ENCODE measurements at regions not wholly inside any gene's neighbourhood (a gene's known extent, or its start where the extent isn't known, plus 50 kb on each side); places are given as distances from the start of the nearest gene placed in this dataset.
A peak's percentile ranks its signal among the peaks of the same experiment; 100 is the strongest.

DNA sequence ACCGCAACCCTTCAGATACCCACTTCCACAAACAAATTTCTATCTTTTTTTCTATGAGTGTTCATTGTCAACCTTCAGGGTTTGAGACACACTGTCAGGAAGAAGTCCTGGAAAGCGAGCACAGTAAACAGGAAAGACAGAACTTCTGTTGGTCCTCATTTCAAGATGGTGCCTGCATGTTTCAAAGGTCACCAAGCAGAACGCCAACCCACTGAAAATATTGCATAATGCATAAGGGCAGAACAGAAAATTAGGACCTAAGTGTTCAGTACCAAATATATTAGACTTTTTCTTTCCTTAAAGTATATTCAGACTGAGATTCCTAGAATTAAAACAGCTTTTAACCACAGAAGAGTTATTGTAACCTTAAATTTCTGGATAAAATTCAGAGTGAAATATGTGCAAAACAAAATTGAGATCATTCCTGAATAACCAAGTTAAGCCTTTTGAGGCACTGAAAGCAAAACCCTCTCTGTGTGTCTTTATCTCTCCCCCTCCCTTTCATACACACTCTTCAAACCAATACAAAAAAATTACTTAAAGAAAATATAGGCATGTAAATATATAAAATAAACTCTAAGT, 387.8 kb upstream of the THBS1 start:
- Histone ChIP-seq H3K4me1 (replicated peaks in 1 of 2) (no peaks in the 10 kb centered on the region), H3K4me3 (no peak overlapping the region), H3K27ac (no peak overlapping the region)
- no peak for ATAC-seq (replicated peaks in 6 of 8)
- WGBS, 10 experiments: 48 to 100% (median 92%) methylated on average over 2 to 3 of the region's 3 CpGs
- in situ Hi-C loops (cut with MboI; ENCODE audit: low pct_unique_long_range_greater_than_20kb in 2 of 9, low sequenced_read_pairs in 9 of 9, unreplicated experiment in 9 of 9): loop anchor here in 1 of 9 experiments (25.0 kb wide), 1 partner anchor 394 kb away; the partner anchor contains the start of gene THBS1

DNA sequence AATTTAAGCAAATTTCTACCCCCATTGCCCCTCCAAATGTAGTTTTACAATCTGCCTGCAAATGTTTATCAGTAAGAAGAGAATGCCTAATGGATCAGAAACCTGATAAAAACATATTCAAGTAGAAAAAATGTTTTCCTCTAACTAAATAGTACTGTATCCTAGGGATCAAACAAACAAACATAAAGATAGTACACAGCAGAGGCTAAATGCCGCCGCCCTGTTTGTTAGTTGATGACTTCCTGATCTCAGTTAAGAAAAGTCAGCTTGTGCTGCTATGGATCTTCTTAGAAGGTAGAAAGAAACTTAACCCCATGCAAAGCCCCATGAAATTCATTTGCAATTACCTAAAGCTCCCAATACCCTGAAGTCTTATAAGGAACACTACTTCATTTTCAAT, 387.3 kb upstream of the THBS1 start:
- Histone ChIP-seq H3K4me3 (no peak overlapping the region), H3K4me1 (replicated peaks in 1 of 2) (peaks cover 0 to 2% of the 10 kb centered on the region in 2 donors), H3K27ac (no peak overlapping the region)
- in situ Hi-C loops (cut with MboI; ENCODE audit: low pct_unique_long_range_greater_than_20kb in 2 of 9, low sequenced_read_pairs in 9 of 9, unreplicated experiment in 9 of 9): loop anchor here in 1 of 9 experiments (25.0 kb wide), 1 partner anchor 394 kb away; the partner anchor contains the start of gene THBS1
- 86 to 100% (median 100%) methylated on average over 1 to 2 of the region's 2 CpGs; no CpG with 5 or more reads in 5 of the 10 experiments for WGBS, 10 experiments
- peak in 3 of 8 experiments; percentile 32 to 35 (median 33) for ATAC-seq (replicated peaks in 6 of 8)

DNA sequence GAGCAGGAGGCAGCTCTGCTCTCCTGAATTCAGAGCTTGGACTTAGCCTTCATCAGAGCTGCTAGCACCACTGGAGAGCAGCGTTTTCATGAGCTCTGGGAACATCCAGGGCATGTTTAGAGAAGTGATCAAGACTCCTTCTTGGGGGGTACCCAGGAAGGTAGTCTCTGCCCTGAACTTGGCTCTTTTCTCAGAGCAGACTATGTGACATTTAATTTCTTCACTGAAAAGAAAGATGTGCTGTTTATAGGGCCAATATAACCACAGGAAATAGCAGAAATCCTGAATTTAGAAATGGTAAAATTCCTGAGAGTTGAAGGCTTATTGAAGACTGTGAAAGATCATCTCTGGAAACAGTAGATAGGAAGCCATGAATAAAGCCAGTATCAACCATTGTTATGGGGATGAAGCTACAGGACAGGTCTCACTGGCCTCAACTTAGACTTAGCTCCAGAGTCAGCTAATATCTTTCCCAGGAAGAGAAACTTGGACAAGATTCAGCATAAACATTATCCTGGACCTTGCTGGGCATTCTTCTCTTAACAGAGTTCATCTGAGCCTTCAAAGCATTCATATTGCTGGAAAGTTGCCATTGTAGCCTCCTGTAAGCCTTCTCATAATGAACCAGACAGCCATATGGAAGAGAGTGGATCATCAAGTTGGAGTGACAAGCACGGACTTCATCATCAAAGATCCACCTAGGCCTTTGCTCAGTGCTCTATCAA, 386.6 kb upstream of the THBS1 start:
- WGBS, 10 experiments: 60 to 100% (median 91%) methylated on average over 1 to 2 of the region's 2 CpGs; no CpG with 5 or more reads in 2 of the 10 experiments
- no peak for ATAC-seq (replicated peaks in 6 of 8)
- H3K4me1 ChIP-seq (replicated peaks in 1 of 2): peaks cover 6 to 9% of the 10 kb centered on the region in 2 donors
- H3K27ac ChIP-seq: no peak overlapping the region
- in situ Hi-C loops (cut with MboI; ENCODE audit: low pct_unique_long_range_greater_than_20kb in 2 of 9, low sequenced_read_pairs in 9 of 9, unreplicated experiment in 9 of 9): loop anchor here in 1 of 9 experiments (25.0 kb wide), 1 partner anchor 393 kb away; the partner anchor contains the start of gene THBS1
- no peak overlapping the region for H3K4me3 ChIP-seq

DNA sequence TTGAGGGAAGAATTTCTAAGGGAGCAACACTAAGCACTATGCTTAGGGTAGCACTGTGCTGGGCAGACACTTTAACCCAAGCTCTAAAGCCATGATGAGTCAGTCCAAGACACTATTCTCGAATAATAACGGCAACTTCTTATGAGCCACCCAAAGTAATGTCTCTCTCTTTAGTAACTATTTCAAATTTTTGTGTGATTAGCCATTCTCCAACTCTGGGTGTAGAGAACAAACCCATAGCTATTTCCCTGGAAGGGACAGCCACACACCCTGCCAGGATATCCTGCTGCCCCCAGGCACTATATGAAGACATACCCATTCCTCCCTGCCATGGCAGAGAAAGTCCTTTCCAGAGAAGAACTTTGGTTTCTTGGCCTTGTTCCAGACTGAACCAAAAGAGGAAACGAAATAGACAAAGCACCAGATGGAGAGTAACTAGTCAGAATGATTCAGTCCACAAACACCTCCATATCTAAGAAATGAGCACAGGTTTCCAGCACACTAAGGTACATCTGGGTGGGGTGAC, 384.9 kb upstream of the THBS1 start:
- Histone ChIP-seq H3K27ac (no peak overlapping the region), H3K4me1 (replicated peaks in 1 of 2) (peaks cover 8 to 13% of the 10 kb centered on the region in 2 donors), H3K4me3 (no peak overlapping the region)
- in situ Hi-C loops (cut with MboI; ENCODE audit: low pct_unique_long_range_greater_than_20kb in 2 of 9, low sequenced_read_pairs in 9 of 9, unreplicated experiment in 9 of 9): loop anchor here in 1 of 9 experiments (25.0 kb wide), 1 partner anchor 391 kb away; the partner anchor contains the start of gene THBS1
- peak in 2 of 8 experiments; percentile 75 to 76 for ATAC-seq (replicated peaks in 6 of 8)
- 0 to 93% (median 61%) methylated on average over 1 to 3 of the region's 3 CpGs; no CpG with 5 or more reads in 3 of the 10 experiments for WGBS, 10 experiments

DNA sequence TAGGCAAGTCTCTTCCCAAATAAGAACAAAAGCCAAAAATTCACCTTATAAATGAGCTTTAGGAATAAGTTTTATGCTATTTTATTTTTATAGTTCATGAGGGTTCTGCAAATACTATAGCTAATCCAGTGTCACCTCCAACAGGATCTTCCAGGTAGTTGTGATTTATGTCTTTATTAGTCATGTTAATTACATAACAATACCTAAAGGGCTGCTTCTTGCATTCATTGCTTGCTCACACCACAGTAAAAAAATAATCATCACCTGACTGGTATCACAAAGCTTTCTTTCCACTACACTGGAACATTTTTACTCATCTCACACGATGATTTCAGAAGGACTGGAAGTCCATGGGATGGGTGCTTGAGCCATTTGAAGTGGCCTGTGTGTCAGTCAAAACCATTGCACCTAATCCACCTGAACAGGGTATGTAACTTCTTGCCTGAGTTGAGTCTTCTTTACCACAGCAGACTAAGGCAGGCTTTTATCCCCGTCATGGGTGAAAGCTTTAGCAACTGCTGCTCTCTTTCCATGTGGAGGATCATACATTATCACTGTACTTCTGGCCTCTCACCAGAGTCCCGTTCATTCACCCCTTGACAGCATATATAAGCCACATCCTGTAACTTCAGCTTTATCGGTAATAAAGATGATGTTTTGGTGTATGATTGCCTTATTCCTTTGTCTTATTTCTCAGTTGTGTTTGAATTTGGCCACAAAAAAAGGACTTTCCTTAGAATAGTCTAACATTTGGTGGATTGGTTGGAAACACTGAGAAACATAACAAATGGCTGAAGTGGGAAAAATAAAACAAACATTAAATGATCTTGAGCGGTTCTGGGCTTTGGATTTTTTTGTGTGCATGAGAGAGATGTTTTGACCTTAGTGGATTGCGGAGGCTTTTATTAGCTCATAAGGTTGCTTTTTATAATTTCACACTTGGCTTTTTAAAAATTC, 382.6 kb upstream of the THBS1 start:
- H3K4me1 ChIP-seq (replicated peaks in 1 of 2): peaks cover 8 to 13% of the 10 kb centered on the region in 2 donors
- 76 to 100% (median 89%) methylated on average over 2 to 6 of the region's 6 CpGs for WGBS, 10 experiments
- no peak overlapping the region for H3K27ac ChIP-seq
- no peak overlapping the region for H3K4me3 ChIP-seq
- no peak for ATAC-seq (replicated peaks in 6 of 8)
- in situ Hi-C loops (cut with MboI; ENCODE audit: low pct_unique_long_range_greater_than_20kb in 2 of 9, low sequenced_read_pairs in 9 of 9, unreplicated experiment in 9 of 9): loop anchor here in 1 of 9 experiments (25.0 kb wide), 1 partner anchor 389 kb away; the partner anchor contains the start of gene THBS1

DNA sequence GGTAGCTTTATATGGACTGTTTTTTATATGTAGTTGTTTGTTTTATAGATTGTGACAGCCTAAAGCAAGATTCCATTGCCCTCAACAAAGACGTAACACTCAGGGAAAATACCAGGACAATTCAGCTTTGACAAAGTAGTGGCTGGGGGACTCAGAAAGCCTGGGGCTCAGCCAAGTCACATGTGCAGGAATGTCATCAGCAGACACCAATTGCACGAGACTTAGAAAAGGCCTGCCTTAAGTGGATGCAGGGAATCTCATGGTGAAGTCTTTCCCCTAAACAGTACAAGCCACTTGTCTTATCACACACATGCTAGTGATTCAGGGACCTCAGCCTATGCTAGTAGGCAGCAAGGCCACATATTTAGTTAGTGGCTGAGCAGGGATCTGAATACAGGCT, 381.8 kb upstream of the THBS1 start:
- ATAC-seq (replicated peaks in 6 of 8): peak in 5 of 8 experiments; percentile 95 to 98 (median 97)
- in situ Hi-C loops (cut with MboI; ENCODE audit: low pct_unique_long_range_greater_than_20kb in 2 of 9, low sequenced_read_pairs in 9 of 9, unreplicated experiment in 9 of 9): loop anchor here in 1 of 9 experiments (25.0 kb wide), 1 partner anchor 388 kb away; the partner anchor contains the start of gene THBS1
- H3K4me1 ChIP-seq (replicated peaks in 1 of 2): peaks cover 8 to 13% of the 10 kb centered on the region in 2 donors
- H3K27ac ChIP-seq: no peak overlapping the region
- 48 to 83% (median 57%) methylated on average over 1 to 2 of the region's 2 CpGs; no CpG with 5 or more reads in 3 of the 10 experiments for WGBS, 10 experiments
- H3K4me3 ChIP-seq: no peak overlapping the region

DNA sequence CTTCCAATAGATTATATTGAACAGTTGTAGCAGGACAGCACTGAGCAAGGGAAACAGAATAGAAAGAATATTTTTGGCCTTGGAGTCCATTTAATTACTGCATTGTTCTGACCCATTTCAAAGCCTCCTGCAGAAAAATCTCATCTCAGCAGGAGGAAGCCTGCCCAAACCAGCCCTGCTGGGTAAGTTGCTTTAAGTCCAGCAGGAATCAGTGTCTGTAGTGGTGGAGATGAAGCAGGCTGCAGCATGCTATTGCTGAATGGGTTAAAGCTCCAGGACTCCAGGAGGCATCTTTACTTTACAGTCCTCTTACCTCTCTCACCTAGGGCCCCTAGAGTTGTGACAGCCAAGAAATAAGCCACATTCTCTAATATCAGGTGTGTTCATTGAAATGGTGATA, 380.3 kb upstream of the THBS1 start:
- no peak for ATAC-seq (replicated peaks in 6 of 8)
- in situ Hi-C loops (cut with MboI; ENCODE audit: low pct_unique_long_range_greater_than_20kb in 2 of 9, low sequenced_read_pairs in 9 of 9, unreplicated experiment in 9 of 9): no loop called here
- H3K4me1 ChIP-seq (replicated peaks in 1 of 2): peaks cover 8 to 13% of the 10 kb centered on the region in 2 donors

DNA sequence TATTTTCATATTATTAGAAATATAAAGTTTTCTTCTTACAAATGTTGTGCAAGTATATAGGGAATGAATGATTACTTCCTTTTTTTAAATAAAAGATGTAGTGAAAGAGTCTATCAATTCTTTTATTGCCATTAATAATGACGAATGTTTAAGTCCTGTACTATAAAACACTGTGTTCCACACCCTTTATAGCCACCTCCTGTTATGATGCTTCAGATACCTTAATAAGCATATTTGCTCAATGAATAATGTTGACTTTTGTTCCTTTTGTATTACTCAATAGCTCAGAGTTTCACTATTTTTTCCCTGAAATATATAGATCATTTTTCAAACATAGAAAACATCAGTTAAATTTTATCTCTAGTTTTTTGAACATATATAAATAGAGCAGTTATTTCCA, 378.2 kb upstream of the THBS1 start:
- 8 to 100% (median 78%) methylated on average over 1 of the region's 1 CpG; no CpG with 5 or more reads in 1 of the 10 experiments for WGBS, 10 experiments
- peak in 2 of 8 experiments; percentile 38 to 82 for ATAC-seq (replicated peaks in 6 of 8)
- no peak overlapping the region for H3K27ac ChIP-seq
- in situ Hi-C loops (cut with MboI; ENCODE audit: low pct_unique_long_range_greater_than_20kb in 2 of 9, low sequenced_read_pairs in 9 of 9, unreplicated experiment in 9 of 9): no loop called here
- H3K4me3 ChIP-seq: no peak overlapping the region
- peaks cover 8 to 13% of the 10 kb centered on the region in 2 donors for H3K4me1 ChIP-seq (replicated peaks in 1 of 2)

More for the DNA sequence above, 380.3 kb upstream of the THBS1 start:
- no peak overlapping the region for H3K27ac ChIP-seq
- no peak overlapping the region for H3K4me3 ChIP-seq

DNA sequence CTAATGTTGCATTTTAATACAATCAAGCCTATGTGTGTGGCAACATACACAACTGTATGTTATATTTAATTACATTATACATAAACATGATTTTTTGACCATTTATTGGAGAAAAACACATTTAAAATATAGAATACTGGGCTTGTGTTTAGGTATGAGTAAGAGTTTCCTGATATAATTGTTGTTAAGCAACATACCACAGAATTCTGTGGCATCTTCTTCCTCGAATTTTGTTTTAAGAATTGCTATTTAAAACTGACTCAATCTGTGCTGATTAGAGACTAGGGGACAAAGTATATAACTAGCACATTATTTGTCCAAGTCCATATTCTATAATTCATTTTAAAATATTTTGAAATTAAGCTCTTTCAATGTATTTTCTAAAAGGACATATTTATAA, 376.8 kb upstream of the THBS1 start:
- no peak for ATAC-seq (replicated peaks in 6 of 8)
- H3K27ac ChIP-seq: no peak overlapping the region
- H3K4me1 ChIP-seq (replicated peaks in 1 of 2): peaks cover 5 to 6% of the 10 kb centered on the region in 2 donors
- 0 to 100% (median 72%) methylated on average over 1 of the region's 1 CpG; no CpG with 5 or more reads in 2 of the 10 experiments for WGBS, 10 experiments
- no peak overlapping the region for H3K4me3 ChIP-seq
- in situ Hi-C loops (cut with MboI; ENCODE audit: low pct_unique_long_range_greater_than_20kb in 2 of 9, low sequenced_read_pairs in 9 of 9, unreplicated experiment in 9 of 9): no loop called here

DNA sequence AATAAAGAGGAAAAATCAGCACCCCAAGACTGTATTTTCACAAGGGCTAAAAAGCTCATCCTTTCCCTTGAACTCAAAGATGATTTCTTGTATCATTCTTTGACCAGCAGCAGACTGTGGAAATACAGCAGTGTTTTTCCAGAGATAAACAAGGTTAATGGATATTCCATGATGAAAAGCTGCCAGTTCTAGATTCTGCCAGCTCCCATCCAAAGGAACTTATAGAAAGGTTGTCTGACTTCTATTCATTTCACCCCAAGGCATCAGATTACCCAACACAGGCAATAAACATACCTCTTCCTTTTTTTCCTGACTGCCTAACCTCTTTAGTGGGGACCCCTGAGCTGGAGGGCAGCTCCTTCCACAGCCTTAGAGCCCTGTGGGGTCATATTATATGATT, 375.8 kb upstream of the THBS1 start:
- ATAC-seq (replicated peaks in 6 of 8): no peak
- in situ Hi-C loops (cut with MboI; ENCODE audit: low pct_unique_long_range_greater_than_20kb in 2 of 9, low sequenced_read_pairs in 9 of 9, unreplicated experiment in 9 of 9): no loop called here

DNA sequence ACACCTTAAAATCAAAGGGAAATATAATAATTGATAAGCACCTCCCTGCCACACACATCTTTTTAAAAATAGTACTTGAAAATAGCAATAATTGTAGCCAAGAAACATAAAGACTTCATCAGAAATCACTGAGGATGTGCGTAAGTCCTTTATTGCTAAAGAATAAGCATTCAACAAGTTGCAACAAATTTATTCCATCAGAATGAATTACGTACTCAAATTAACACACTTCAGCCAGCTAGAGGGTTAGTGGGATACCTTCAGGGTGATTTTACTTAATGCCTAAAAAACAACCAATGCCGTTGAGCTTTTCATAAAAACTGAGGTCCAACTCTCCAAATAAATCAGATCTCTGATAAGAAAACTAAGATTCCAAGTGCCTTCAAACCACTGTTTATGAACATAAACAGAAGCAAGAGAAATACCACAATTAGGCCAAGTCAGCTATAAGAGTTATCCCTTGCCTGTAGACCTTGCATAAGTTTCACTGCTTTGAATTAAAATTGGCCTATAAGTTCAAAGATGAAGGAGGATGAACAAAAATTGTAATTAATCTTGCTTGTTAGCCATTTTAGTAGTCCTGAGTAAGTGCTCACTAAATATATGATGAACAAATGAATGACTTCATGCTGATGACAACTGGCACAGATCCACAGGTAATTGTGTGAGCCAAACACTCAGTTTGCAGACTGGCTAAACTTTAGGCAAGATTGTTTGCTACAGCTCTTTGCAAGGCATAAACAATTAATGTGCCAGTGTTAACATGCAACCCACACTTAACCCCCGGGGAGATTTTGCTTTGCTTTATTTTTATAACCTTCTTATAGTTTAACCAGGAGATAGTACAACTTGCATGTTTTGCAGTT, 375.1 kb upstream of the THBS1 start:
- in situ Hi-C loops (cut with MboI; ENCODE audit: low pct_unique_long_range_greater_than_20kb in 2 of 9, low sequenced_read_pairs in 9 of 9, unreplicated experiment in 9 of 9): no loop called here
- no peak for ATAC-seq (replicated peaks in 6 of 8)
- WGBS, 10 experiments: 56 to 100% (median 90%) methylated on average over 1 to 4 of the region's 4 CpGs

More for the DNA sequence above, 375.8 kb upstream of the THBS1 start:
- H3K4me3 ChIP-seq: no peak overlapping the region
- no peaks in the 10 kb centered on the region for H3K4me1 ChIP-seq (replicated peaks in 1 of 2)
- H3K27ac ChIP-seq: no peak overlapping the region

More for the DNA sequence above, 375.1 kb upstream of the THBS1 start:
- Histone ChIP-seq H3K4me3 (no peak overlapping the region), H3K27ac (no peak overlapping the region), H3K4me1 (replicated peaks in 1 of 2) (no peaks in the 10 kb centered on the region)
